Neural progenitor cell (in vitro differentiated cells): ENCODE measurements at regions not wholly inside any gene's neighbourhood (a gene's known extent, or its start where the extent isn't known, plus 50 kb on each side); places are given as distances from the start of the nearest gene placed in this dataset.

Experiments
- EZH2phosphoT487 ChIP-seq: fragments of 200-600 bp; sonication (generic); IDR thresholded peaks from 2 replicates; pipeline ENCODE4 v1.6.1; 2017; ENCODE audit warnings: antibody characterized with exemption
- TF ChIP-seq, protein P1 (sequence below): fragments of 200-600 bp; sonication (generic); IDR thresholded peaks from 2 replicates; pipeline ENCODE4 v1.5.1; 2017; ENCODE audit warnings: antibody characterized with exemption, mild to moderate bottlenecking

DNA sequence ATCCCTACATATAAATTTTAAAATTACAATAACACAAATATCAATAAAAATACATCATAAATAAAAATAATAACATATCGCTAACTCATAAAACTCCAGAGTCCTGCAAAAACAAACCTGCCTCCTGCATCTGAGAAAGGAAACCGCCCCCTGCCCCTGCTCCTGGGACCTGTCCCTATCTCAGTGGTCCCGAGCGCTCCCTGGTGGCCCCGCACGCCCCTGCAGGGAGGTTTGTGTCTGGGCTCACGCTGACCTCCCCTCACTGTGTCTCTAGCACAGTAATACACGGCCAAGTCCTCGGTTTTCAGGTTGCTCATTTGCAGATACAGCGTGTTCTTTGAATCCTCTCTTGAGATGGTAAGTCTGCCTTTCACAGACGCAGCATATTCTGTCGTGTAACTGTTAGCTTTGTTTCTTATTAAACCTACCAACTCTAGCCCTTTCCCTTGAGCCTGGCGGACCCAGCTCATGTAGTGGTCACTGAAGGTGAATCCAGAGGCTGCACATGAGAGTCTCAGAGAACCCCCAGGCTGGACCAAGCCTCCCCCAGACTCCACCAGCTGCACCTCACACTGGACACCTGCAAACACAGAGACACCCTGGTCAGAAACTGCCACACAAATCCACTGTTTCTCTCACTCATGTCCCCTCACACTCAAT, 554.1 kb downstream of the GOLGA6L6 start:
- TF ChIP-seq EZH2phosphoT487 = no peak
- TF ChIP-seq, protein P1, sequence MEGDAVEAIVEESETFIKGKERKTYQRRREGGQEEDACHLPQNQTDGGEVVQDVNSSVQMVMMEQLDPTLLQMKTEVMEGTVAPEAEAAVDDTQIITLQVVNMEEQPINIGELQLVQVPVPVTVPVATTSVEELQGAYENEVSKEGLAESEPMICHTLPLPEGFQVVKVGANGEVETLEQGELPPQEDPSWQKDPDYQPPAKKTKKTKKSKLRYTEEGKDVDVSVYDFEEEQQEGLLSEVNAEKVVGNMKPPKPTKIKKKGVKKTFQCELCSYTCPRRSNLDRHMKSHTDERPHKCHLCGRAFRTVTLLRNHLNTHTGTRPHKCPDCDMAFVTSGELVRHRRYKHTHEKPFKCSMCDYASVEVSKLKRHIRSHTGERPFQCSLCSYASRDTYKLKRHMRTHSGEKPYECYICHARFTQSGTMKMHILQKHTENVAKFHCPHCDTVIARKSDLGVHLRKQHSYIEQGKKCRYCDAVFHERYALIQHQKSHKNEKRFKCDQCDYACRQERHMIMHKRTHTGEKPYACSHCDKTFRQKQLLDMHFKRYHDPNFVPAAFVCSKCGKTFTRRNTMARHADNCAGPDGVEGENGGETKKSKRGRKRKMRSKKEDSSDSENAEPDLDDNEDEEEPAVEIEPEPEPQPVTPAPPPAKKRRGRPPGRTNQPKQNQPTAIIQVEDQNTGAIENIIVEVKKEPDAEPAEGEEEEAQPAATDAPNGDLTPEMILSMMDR = no peak
